T-cell (primary cell): ENCODE measurements at regions not wholly inside any gene's neighbourhood (a gene's known extent, or its start where the extent isn't known, plus 50 kb on each side); places are given as distances from the start of the nearest gene placed in this dataset.

ENCODE experiments used
- ATAC-seq, 4 experiments: fragments of 200-7000 bp in 3 of 4; fragments of 150-1000 bp in 1 of 4; cut with Tn5 transposase; replicated peaks in 1 of 4; 1 replicate in 3 of 4; 2 replicates in 1 of 4; pipeline ENCODE4 v1.10.0; 2021; ENCODE audit warnings: moderate library complexity in 3 of 4, mild to moderate bottlenecking in 2 of 4, moderate number of reproducible peaks in 1 of 4
- CTCF ChIA-PET, 2 donors: fragments of 300-600 bp; sonication (Branson Sonifier 250); formaldehyde crosslinking; loops; one replicate each; lab custom pipeline; 2022; ENCODE audit warnings: antibody characterized with exemption in 2 of 2; lab: Charles Lee
- POLR2A ChIA-PET, 2 donors: fragments of 300-600 bp; sonication (Branson Sonifier 250); formaldehyde crosslinking; loops; one replicate each; lab custom pipeline; 2022; ENCODE audit warnings: antibody characterized with exemption in 2 of 2; lab: Charles Lee
- DNase-seq, 35 experiments: peaks; one replicate each; pipeline versions ENCODE4 v3.0.0 to v3.0.0-alpha.2; 2013 to 2023
- H3K27ac ChIP-seq: one replicate; pipeline ENCODE4 v1.5.1; 2013; ENCODE audit warnings: low read length
- H3K27me3 ChIP-seq, 2 experiments: replicated peaks in 1 of 2; 1 replicate in 1 of 2; 2 replicates in 1 of 2; pipeline versions ENCODE4 v1.6.1 to v1.7.0; 2013; ENCODE audit warnings: low read length in 1 of 2, mixed read lengths in 1 of 2; ENCODE audit not compliant: control insufficient read depth in 2 of 2, insufficient read depth in 2 of 2; ENCODE audit errors: extremely low read depth in 1 of 2
- H3K36me3 ChIP-seq, 2 donors: 1 replicate in 1 of 2; 2 replicates in 1 of 2; pipeline versions ENCODE4 v1.6.1 to v1.7.0; 2013; ENCODE audit warnings: low read length in 1 of 2; ENCODE audit not compliant: control insufficient read depth in 2 of 2, insufficient read depth in 1 of 2; ENCODE audit errors: extremely low read depth in 1 of 2
- H3K4me1 ChIP-seq, 2 experiments: 1 replicate in 1 of 2; 2 replicates in 1 of 2; pipeline versions ENCODE4 v1.6.1 to v1.7.0; 2013; ENCODE audit warnings: low read length in 2 of 2, mixed read lengths in 1 of 2; ENCODE audit not compliant: insufficient read depth in 2 of 2, control insufficient read depth in 1 of 2; ENCODE audit errors: extremely low read depth in 1 of 2
- H3K4me3 ChIP-seq, 2 donors: 1 replicate in 1 of 2; 2 replicates in 1 of 2; pipeline versions ENCODE4 v1.5.1 to v1.7.0; 2013; ENCODE audit warnings: mild to moderate bottlenecking in 2 of 2, low read length in 1 of 2, moderate library complexity in 1 of 2; ENCODE audit not compliant: control insufficient read depth in 1 of 2; ENCODE audit errors: extremely low read depth in 1 of 2
- H3K9me3 ChIP-seq: 2 replicates; pipeline ENCODE4 v1.7.0; 2013
- H3K27ac Mint-ChIP-seq, 2 donors: one replicate each; pipeline ENCODE4 v1.8.0; 2020 to 2021; ENCODE audit warnings: mild to moderate bottlenecking in 2 of 2, mixed read lengths in 2 of 2
- H3K27me3 Mint-ChIP-seq, 2 donors: one replicate each; pipeline ENCODE4 v1.8.0; 2021 to 2022; ENCODE audit warnings: mixed read lengths in 2 of 2
- H3K36me3 Mint-ChIP-seq: one replicate; pipeline ENCODE4 v1.8.0; 2021; ENCODE audit warnings: mixed read lengths
- H3K4me1 Mint-ChIP-seq, 3 donors: one replicate each; pipeline ENCODE4 v1.8.0; 2020 to 2022; ENCODE audit warnings: mixed read lengths in 3 of 3, mild to moderate bottlenecking in 1 of 3
- H3K4me3 Mint-ChIP-seq, 3 donors: one replicate each; pipeline ENCODE4 v1.8.0; 2020 to 2022; ENCODE audit warnings: mild to moderate bottlenecking in 3 of 3, mixed read lengths in 3 of 3, moderate library complexity in 3 of 3
- H3K9me3 Mint-ChIP-seq, 3 donors: one replicate each; pipeline ENCODE4 v1.8.0; 2020 to 2022; ENCODE audit warnings: mixed read lengths in 3 of 3
- WGBS: methylation state at CpG from one replicate; pipeline ENCODE4 v1.1.5; 2013; ENCODE audit warnings: missing lambda C conversion rate; ENCODE audit not compliant: insufficient coverage; 5-methylcytosine and 5-hydroxymethylcytosine counted together

DNA sequence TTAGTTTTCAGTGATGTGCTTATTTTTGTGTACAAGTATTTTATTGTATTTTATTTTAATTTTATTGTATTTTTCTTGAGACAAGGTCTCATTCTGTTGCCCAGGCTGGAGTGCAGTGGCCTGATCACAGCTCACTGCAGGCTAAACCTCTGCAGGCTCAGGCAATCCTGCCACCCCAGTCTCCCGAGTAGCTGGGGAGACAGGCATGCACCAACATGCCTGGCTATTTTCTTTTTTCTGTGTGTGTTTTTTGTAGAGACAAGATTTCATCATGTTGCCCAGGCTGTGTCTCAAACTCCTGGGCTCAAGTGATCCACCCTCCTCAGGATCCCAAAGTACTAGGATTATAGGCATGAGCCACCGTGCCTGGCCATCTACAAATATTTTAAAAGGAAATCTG lies 146.3 kb downstream of the MANEA start:
- Histone ChIP-seq H3K9me3 (no peaks in the 10 kb centered on the region), H3K4me3 (no peak overlapping the region), H3K4me1 (no peaks in the 10 kb centered on the region), H3K36me3 (no peaks in the 10 kb centered on the region), H3K27me3 (no peaks in the 10 kb centered on the region), H3K27ac (no peak overlapping the region)
- Mint-ChIP-seq H3K27me3 (no peaks in the 10 kb centered on the region), H3K4me3 (no peak overlapping the region), H3K4me1 (no peaks in the 10 kb centered on the region), H3K9me3 (peaks cover 9 to 18% (median 10%) of the 10 kb centered on the region in 3 donors), H3K27ac (no peak overlapping the region), H3K36me3 (no peaks in the 10 kb centered on the region)
- WGBS: no CpG with 5 or more reads among the region's 2 CpGs
- POLR2A ChIA-PET: no interaction called here
- ATAC-seq (no peak), DNase-seq (no peak)
- CTCF ChIA-PET: no interaction called here

DNA sequence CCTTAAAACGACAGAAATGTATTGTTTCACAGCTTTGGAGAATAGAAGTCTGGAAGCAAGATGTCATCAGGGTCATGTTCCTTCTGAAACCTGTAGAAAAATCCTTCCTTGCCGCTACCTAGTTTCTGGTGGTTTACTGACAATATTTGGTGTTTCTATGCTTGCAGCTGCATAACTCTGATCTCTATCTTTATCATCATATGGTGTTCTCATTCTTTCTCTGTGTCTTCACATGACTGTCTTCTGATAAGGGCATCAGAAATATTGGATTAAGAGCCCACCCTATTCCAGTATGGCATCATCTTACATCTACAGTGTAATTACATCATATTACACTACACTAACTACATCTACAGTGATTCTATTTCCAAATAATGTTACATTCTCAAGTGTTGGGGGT lies 148.0 kb downstream of the MANEA start:
- Mint-ChIP-seq H3K4me1 (no peaks in the 10 kb centered on the region), H3K4me3 (no peak overlapping the region), H3K9me3 (peaks cover 0 to 6% (median 3%) of the 10 kb centered on the region in 3 donors), H3K27ac (no peak overlapping the region), H3K36me3 (no peaks in the 10 kb centered on the region), H3K27me3 (no peaks in the 10 kb centered on the region)
- POLR2A ChIA-PET: no interaction called here
- Histone ChIP-seq H3K36me3 (no peaks in the 10 kb centered on the region), H3K27me3 (no peaks in the 10 kb centered on the region), H3K4me1 (no peaks in the 10 kb centered on the region), H3K9me3 (no peaks in the 10 kb centered on the region), H3K4me3 (no peak overlapping the region), H3K27ac (no peak overlapping the region)
- DNase-seq (no peak), ATAC-seq (no peak)
- CTCF ChIA-PET: no interaction called here
- 0% methylated on average over 1 of the region's 2 CpGs for WGBS

DNA sequence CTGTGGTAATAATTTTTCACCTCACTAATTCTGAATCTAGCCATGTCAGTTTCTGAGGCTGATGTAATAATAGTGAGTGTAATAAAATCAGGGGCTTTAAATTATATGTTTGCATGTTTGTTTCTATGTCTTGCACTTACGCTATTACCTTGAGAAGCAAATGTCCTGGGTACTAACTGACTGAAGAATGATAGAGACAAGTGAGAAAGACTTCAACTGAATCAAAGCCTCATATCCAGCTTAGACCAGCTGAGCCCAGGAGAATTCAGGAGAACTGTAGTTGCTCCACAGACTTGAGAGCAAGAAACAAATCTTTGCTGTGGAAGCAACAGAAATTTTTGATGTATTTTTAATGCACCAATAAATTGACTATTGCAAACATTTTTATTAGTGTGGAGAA lies 162.8 kb downstream of the MANEA start:
- Histone ChIP-seq H3K36me3 (no peaks in the 10 kb centered on the region), H3K27me3 (no peaks in the 10 kb centered on the region), H3K9me3 (no peaks in the 10 kb centered on the region), H3K4me1 (no peaks in the 10 kb centered on the region), H3K27ac (no peak overlapping the region), H3K4me3 (no peak overlapping the region)
- no peak overlapping the region for H3K4me3 Mint-ChIP-seq
- no CpG with 5 or more reads among the region's 1 CpG for WGBS
- H3K36me3 Mint-ChIP-seq: no peaks in the 10 kb centered on the region
- H3K4me1 Mint-ChIP-seq: no peaks in the 10 kb centered on the region
- POLR2A ChIA-PET: no interaction called here
- H3K27ac Mint-ChIP-seq: no peak overlapping the region
- CTCF ChIA-PET: no interaction called here
- H3K27me3 Mint-ChIP-seq: no peaks in the 10 kb centered on the region
- no peak for DNase-seq
- no peak for ATAC-seq
- H3K9me3 Mint-ChIP-seq: no peaks in the 10 kb centered on the region

DNA sequence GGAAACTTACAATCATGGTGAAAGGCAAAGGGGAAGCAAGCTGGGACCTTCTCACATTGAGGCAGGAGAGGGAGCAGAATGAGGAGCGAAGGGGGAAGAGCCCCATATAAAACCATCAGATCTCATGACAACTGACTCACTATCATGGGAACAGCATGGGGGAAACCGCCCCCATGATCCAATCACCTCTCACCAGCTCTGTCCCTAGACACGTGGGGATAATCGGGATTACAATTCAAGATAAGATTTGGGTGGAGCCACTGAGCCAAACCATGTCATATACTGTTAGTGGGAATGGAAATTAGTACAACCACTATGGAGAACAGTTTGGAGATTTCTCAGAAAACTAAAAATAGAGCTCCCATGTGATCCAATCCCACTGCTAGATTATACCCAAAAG lies 163.7 kb downstream of the MANEA start:
- POLR2A ChIA-PET: no interaction called here
- H3K9me3 ChIP-seq: no peaks in the 10 kb centered on the region
- H3K27ac ChIP-seq: no peak overlapping the region
- Mint-ChIP-seq H3K36me3 (no peaks in the 10 kb centered on the region), H3K27me3 (no peaks in the 10 kb centered on the region), H3K27ac (no peak overlapping the region), H3K9me3 (no peaks in the 10 kb centered on the region), H3K4me1 (no peaks in the 10 kb centered on the region), H3K4me3 (no peak overlapping the region)
- H3K36me3 ChIP-seq: no peaks in the 10 kb centered on the region
- DNase-seq (no peak), ATAC-seq (no peak)
- H3K4me3 ChIP-seq: no peak overlapping the region
- CTCF ChIA-PET: no interaction called here
- H3K27me3 ChIP-seq: no peaks in the 10 kb centered on the region
- no peaks in the 10 kb centered on the region for H3K4me1 ChIP-seq
- no CpG with 5 or more reads among the region's 4 CpGs for WGBS

DNA sequence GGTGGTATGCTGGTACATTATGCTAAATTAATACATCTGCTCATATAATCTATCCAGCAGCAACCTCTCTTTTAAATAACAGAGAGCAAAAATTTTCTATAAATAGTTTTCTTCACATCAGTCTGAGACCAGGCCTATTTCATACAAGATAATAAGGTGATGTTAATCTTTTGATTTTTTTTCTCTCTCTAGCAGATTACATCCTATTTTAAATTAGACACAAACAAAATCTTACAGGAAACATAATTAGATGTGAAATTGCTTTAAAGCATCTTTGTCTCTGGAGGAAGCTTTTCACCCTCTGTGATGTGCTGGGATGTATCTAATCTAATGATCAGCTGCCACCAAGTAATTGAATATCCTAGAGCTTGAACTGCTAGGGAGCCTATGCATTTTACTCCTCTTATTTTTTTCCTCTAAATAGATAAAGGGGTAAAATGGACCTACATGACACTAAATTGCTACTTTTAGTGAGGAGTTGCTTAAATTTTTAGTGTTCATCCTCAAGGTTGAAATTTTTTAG lies 165.5 kb downstream of the MANEA start:
- ATAC-seq: no peak
- no peaks in the 10 kb centered on the region for H3K9me3 Mint-ChIP-seq

DNA sequence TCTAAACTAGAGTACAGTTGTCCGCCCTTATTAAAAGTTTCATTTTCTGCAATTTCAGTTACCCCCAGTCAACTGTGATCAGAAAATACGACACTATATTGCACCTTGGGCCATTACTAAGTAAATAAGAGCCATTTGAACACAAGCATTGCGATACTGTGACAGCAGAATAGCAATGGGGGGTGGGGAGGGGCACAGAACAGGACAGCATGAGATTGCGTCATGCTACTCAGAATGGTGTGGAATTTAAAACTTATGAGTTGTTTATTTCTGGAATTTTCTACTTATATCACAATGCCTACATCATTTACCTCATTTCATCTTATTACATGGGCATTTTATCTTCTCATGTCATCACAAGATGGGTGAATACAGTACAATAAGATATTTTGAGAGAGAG lies 166.3 kb downstream of the MANEA start:
- no peak overlapping the region for H3K27ac Mint-ChIP-seq
- H3K4me3 Mint-ChIP-seq: no peak overlapping the region
- Histone ChIP-seq H3K27me3 (no peaks in the 10 kb centered on the region), H3K4me3 (no peak overlapping the region), H3K36me3 (no peaks in the 10 kb centered on the region), H3K27ac (no peak overlapping the region), H3K9me3 (no peaks in the 10 kb centered on the region), H3K4me1 (no peaks in the 10 kb centered on the region)
- H3K27me3 Mint-ChIP-seq: no peaks in the 10 kb centered on the region
- no peaks in the 10 kb centered on the region for H3K36me3 Mint-ChIP-seq
- CTCF ChIA-PET: no interaction called here
- no CpG with 5 or more reads among the region's 4 CpGs for WGBS
- no peak for DNase-seq
- H3K9me3 Mint-ChIP-seq: no peaks in the 10 kb centered on the region
- H3K4me1 Mint-ChIP-seq: no peaks in the 10 kb centered on the region
- no peak for ATAC-seq
- POLR2A ChIA-PET: no interaction called here

More for the DNA sequence above, 165.5 kb downstream of the MANEA start:
- no peak overlapping the region for H3K4me3 ChIP-seq
- Mint-ChIP-seq H3K4me3 (no peak overlapping the region), H3K4me1 (no peaks in the 10 kb centered on the region), H3K27ac (no peak overlapping the region), H3K27me3 (no peaks in the 10 kb centered on the region), H3K36me3 (no peaks in the 10 kb centered on the region)
- no peak for DNase-seq
- CTCF ChIA-PET: no interaction called here
- no peaks in the 10 kb centered on the region for H3K36me3 ChIP-seq
- no peak overlapping the region for H3K27ac ChIP-seq
- no peaks in the 10 kb centered on the region for H3K4me1 ChIP-seq
- H3K27me3 ChIP-seq: no peaks in the 10 kb centered on the region
- no peaks in the 10 kb centered on the region for H3K9me3 ChIP-seq
- POLR2A ChIA-PET: interaction anchor here in 1 of 2 donors (0.6 kb wide), 1 partner anchor 65 kb away, joined by 3 read pairs; no protein-coding TSS in a partner anchor
